Keratinocyte (primary cell): ENCODE measurements at regions not wholly inside any gene's neighbourhood (a gene's known extent, or its start where the extent isn't known, plus 50 kb on each side); places are given as distances from the start of the nearest gene placed in this dataset.

Source experiments
- DNase-seq: peaks from one replicate; pipeline ENCODE4 v3.0.0-alpha.2; 2011; ENCODE audit warnings: low read depth, missing footprints, low spot score
- FAIRE-seq: peaks from 2 replicates; lab custom pipeline; 2011; peaks lifted over from hg19 to GRCh38; lab: Jason Lieb, UNC
- H2AFZ ChIP-seq: 2 replicates; pipeline ENCODE4 v1.6.0; 2012; ENCODE audit warnings: low read length, control low read depth, inconsistent platforms; ENCODE audit not compliant: control insufficient read depth
- H3K27ac ChIP-seq: 2 replicates; pipeline ENCODE4 v1.5.1; 2011; ENCODE audit warnings: low read length; ENCODE audit not compliant: control insufficient read depth, insufficient read depth
- H3K27me3 ChIP-seq: 3 replicates; pipeline ENCODE4 v1.6.0; 2011; ENCODE audit warnings: low read length; ENCODE audit not compliant: control insufficient read depth, insufficient read depth; ENCODE audit errors: extremely low read depth
- H3K36me3 ChIP-seq, 2 experiments: 2 replicates in 1 of 2; 3 replicates in 1 of 2; pipeline ENCODE4 v1.5.1; 2011; ENCODE audit warnings: low read length in 2 of 2, mild to moderate bottlenecking in 1 of 2; ENCODE audit not compliant: control insufficient read depth in 2 of 2, insufficient read depth in 2 of 2; ENCODE audit errors: extremely low read depth in 1 of 2
- H3K4me1 ChIP-seq: 3 replicates; pipeline ENCODE4 v1.5.1; 2011; ENCODE audit warnings: low read length; ENCODE audit not compliant: control insufficient read depth, insufficient read depth; ENCODE audit errors: extremely low read depth
- H3K4me2 ChIP-seq: 3 replicates; pipeline ENCODE4 v1.6.0; 2011; ENCODE audit warnings: low read depth, low read length; ENCODE audit not compliant: control insufficient read depth, insufficient read depth; ENCODE audit errors: extremely low read depth
- H3K4me3 ChIP-seq, 3 experiments: fragments of 200-600 bp in 1 of 3; sonication (generic) in 1 of 3; 2 replicates in 2 of 3; 3 replicates in 1 of 3; pipeline ENCODE4 v1.5.1; 2011 to 2016; ENCODE audit warnings: low read length in 3 of 3, mild to moderate bottlenecking in 3 of 3, control low read depth in 2 of 3, inconsistent platforms in 1 of 3, low read depth in 1 of 3, mixed read lengths in 1 of 3, mixed run types in 1 of 3, moderate library complexity in 1 of 3; ENCODE audit not compliant: control insufficient read depth in 2 of 3, insufficient read depth in 2 of 3; ENCODE audit errors: extremely low read depth in 1 of 3
- H3K79me2 ChIP-seq: 2 replicates; pipeline ENCODE4 v1.6.0; 2012; ENCODE audit warnings: low read length; ENCODE audit not compliant: control insufficient read depth, insufficient read depth
- H3K9ac ChIP-seq: 3 replicates; pipeline ENCODE4 v1.6.0; 2011; ENCODE audit warnings: low read length; ENCODE audit not compliant: control insufficient read depth, insufficient read depth; ENCODE audit errors: extremely low read depth
- H3K9me1 ChIP-seq: 3 replicates; pipeline ENCODE4 v1.6.0; 2011; ENCODE audit warnings: low read length; ENCODE audit not compliant: control insufficient read depth, insufficient read depth; ENCODE audit errors: extremely low read depth
- H3K9me3 ChIP-seq: 2 replicates; pipeline ENCODE4 v1.5.1; 2012; ENCODE audit warnings: low read depth, low read length; ENCODE audit not compliant: control insufficient read depth
- H4K20me1 ChIP-seq: 3 replicates; pipeline ENCODE4 v1.6.0; 2011; ENCODE audit warnings: low read length; ENCODE audit not compliant: control insufficient read depth, insufficient read depth; ENCODE audit errors: extremely low read depth
- EZH2 ChIP-seq: IDR thresholded peaks from one replicate; pipeline ENCODE4 v1.6.1; 2012; ENCODE audit warnings: inconsistent platforms, mild to moderate bottlenecking, low read length, moderate library complexity
- dilution Hi-C: fragments of 300-500 bp; cut with MboI; formaldehyde crosslinking; loops from one replicate; pipeline ENCODE4 v1.7.0; 2020; ENCODE audit warnings: low sequenced_read_pairs; ENCODE audit not compliant: extremely low pct_ligation_motif_present
- TF ChIP-seq, protein P1 (sequence below), 3 experiments: IDR thresholded peaks in 1 of 3; conservative IDR thresholded peaks in 1 of 3; optimal IDR thresholded peaks in 1 of 3; 2 replicates in 2 of 3; 3 replicates in 1 of 3; pipeline versions ENCODE3 to v1.5.1; 2011; ENCODE audit warnings: low read length in 3 of 3, mild to moderate bottlenecking in 3 of 3, moderate library complexity in 2 of 3, control low read depth in 1 of 3, inconsistent platforms in 1 of 3; ENCODE audit not compliant: insufficient read depth in 2 of 3; ENCODE audit errors: extremely low read depth in 1 of 3

DNA sequence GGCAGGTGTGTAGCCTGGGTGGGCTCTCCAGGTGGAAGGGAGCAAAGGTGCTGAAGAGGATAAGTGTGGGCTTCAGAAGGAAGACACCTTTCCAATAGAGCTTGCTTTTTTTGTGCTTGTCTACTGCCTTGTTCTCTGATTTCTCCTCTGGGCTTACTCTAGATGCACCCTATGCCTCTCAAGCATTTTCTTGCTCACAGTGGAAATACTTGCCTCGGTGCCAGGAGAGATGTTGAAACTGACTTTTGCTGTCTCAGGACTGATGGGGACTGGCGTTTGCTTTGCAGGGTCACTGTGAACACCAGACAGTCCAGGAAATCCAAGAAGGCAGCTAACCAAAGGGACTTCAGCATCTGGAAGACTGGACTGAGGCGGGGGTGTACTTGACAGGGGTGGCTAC lies 187.9 kb downstream of the SNX10 start:
- no peak overlapping the region for H3K27ac ChIP-seq
- H2AFZ ChIP-seq = no peak overlapping the region
- H3K79me2 ChIP-seq = no peaks in the 10 kb centered on the region
- no peak for FAIRE-seq
- no peak overlapping the region for H3K4me2 ChIP-seq
- H3K4me1 ChIP-seq = no peaks in the 10 kb centered on the region
- H3K9me1 ChIP-seq = no peaks in the 10 kb centered on the region
- no peaks in the 10 kb centered on the region for H3K36me3 ChIP-seq
- no peak for TF ChIP-seq EZH2
- TF ChIP-seq, protein P1, sequence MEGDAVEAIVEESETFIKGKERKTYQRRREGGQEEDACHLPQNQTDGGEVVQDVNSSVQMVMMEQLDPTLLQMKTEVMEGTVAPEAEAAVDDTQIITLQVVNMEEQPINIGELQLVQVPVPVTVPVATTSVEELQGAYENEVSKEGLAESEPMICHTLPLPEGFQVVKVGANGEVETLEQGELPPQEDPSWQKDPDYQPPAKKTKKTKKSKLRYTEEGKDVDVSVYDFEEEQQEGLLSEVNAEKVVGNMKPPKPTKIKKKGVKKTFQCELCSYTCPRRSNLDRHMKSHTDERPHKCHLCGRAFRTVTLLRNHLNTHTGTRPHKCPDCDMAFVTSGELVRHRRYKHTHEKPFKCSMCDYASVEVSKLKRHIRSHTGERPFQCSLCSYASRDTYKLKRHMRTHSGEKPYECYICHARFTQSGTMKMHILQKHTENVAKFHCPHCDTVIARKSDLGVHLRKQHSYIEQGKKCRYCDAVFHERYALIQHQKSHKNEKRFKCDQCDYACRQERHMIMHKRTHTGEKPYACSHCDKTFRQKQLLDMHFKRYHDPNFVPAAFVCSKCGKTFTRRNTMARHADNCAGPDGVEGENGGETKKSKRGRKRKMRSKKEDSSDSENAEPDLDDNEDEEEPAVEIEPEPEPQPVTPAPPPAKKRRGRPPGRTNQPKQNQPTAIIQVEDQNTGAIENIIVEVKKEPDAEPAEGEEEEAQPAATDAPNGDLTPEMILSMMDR (optimal IDR thresholded peaks at IDR 0.05 in 1 of 3, IDR thresholded peaks at IDR 0.05 in 1 of 3, conservative IDR thresholded peaks at IDR 0.05 in 1 of 3; ENCODE audit: extremely low read depth in 1 of 3, insufficient read depth in 2 of 3, low read length in 3 of 3) = no peak
- DNase-seq = no peak
- H3K4me3 ChIP-seq = no peak overlapping the region
- peaks cover 3% of the 10 kb centered on the region for H3K27me3 ChIP-seq
- H4K20me1 ChIP-seq = no peaks in the 10 kb centered on the region
- H3K9me3 ChIP-seq = no peaks in the 10 kb centered on the region
- dilution Hi-C loops = no loop called here
- no peak overlapping the region for H3K9ac ChIP-seq

DNA sequence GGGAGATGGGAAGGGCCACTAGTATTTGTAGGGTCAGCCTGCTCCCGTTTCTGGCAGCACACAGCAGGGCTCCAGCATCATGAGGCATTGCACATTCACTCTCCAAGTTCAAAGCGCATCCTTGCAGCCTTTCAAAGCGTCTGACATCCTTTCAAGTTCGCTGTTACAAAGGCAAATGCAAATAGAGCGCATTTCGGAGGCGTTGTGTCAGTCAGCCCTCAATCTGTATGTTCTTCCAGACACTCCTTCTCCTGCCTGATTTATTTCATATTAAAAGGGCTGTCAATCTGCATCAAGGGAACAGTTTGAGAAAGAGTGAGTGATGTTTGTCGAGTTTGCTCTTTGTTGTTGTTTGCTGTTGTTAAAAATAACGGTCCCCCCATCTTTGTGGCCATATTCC lies 188.5 kb downstream of the SNX10 start:
- Histone ChIP-seq H3K4me1 (no peaks in the 10 kb centered on the region), H2AFZ (no peak overlapping the region), H3K27me3 (peaks cover 3% of the 10 kb centered on the region), H3K27ac (no peak overlapping the region), H4K20me1 (no peaks in the 10 kb centered on the region), H3K9me3 (no peaks in the 10 kb centered on the region), H3K36me3 (no peaks in the 10 kb centered on the region), H3K9me1 (no peaks in the 10 kb centered on the region), H3K79me2 (no peaks in the 10 kb centered on the region), H3K9ac (no peak overlapping the region), H3K4me2 (no peak overlapping the region), H3K4me3 (no peak overlapping the region)
- no peak for TF ChIP-seq EZH2
- TF ChIP-seq, protein P1 (optimal IDR thresholded peaks at IDR 0.05 in 1 of 3, IDR thresholded peaks at IDR 0.05 in 1 of 3, conservative IDR thresholded peaks at IDR 0.05 in 1 of 3; ENCODE audit: extremely low read depth in 1 of 3, insufficient read depth in 2 of 3, low read length in 3 of 3) = no peak
- no peak for FAIRE-seq
- dilution Hi-C loops = no loop called here
- DNase-seq = no peak
